HCT116 (cell line): ENCODE measurements at regions not wholly inside any gene's neighbourhood (a gene's known extent, or its start where the extent isn't known, plus 50 kb on each side); places are given as distances from the start of the nearest gene placed in this dataset.

Experiments used
- ATAC-seq: fragments of 200-7000 bp; cut with Tn5 transposase; 2 replicates; pipeline ENCODE4 v1.9.1; 2020; ENCODE audit warnings: mild to moderate bottlenecking, moderate library complexity
- BruUV-seq: library from RNA; stranded (reverse); fragments of 400-500 nt; replicated peaks from 2 replicates; lab custom pipeline; 2021; lab: Mats Ljungman, UMichigan
- CTCF ChIA-PET: fragments of 300-600 bp; sonication (Branson Sonifier 250); formaldehyde crosslinking; loops from one replicate; lab custom pipeline; 2021; ENCODE audit warnings: antibody characterized with exemption; lab: Charles Lee
- POLR2A ChIA-PET: fragments of 300-600, 350-600 bp; sonication (Branson Sonifier 250); formaldehyde crosslinking; loops from one replicate; lab custom pipeline; 2021; ENCODE audit warnings: antibody characterized with exemption; lab: Charles Lee
- RAD21 ChIA-PET, 2 experiments: fragments of 300-600 bp; sonication (Branson Sonifier 250); formaldehyde crosslinking; loops; one replicate each; lab custom pipeline; 2023; ENCODE audit warnings: low total read pairs in 2 of 2; ENCODE audit not compliant: uncharacterized antibody in 2 of 2, unreplicated experiment in 2 of 2, low non-redundant PET in 1 of 2; lab: Charles Lee
- DNase-seq: peaks from one replicate; pipeline ENCODE4 v3.0.0-alpha.2; 2010; ENCODE audit warnings: low read depth, low spot score
- H2AFZ ChIP-seq: fragments of 200-600 bp; shearing (Covaris generic), sonication (generic); 2 replicates; pipeline ENCODE4 v1.6.1; 2017; ENCODE audit warnings: low read depth, mixed run types, mixed read lengths, antibody characterized with exemption, low read length; ENCODE audit not compliant: poor library complexity, severe bottlenecking
- H3K27ac ChIP-seq: 2 replicates; pipeline ENCODE4 v1.5.1; 2012; ENCODE audit warnings: low read depth, low read length
- H3K27me3 ChIP-seq: fragments of 200-600 bp; sonication (generic); 2 replicates; pipeline ENCODE4 v1.6.1; 2016; ENCODE audit warnings: mixed run types, low read length, mixed read lengths; ENCODE audit not compliant: insufficient read depth
- H3K36me3 ChIP-seq, 2 experiments: fragments of 200-500 bp in 1 of 2; fragments of 200-600 bp in 1 of 2; sonication (Bioruptor generic) in 1 of 2; sonication (generic) in 1 of 2; 2 replicates each; pipeline versions ENCODE4 v1.5.1 to v1.6.1; 2014 to 2016; ENCODE audit warnings: low read length in 2 of 2, inconsistent platforms in 1 of 2, mixed read lengths in 1 of 2, mixed run types in 1 of 2; ENCODE audit not compliant: insufficient read depth in 2 of 2, control insufficient read depth in 1 of 2
- H3K4me1 ChIP-seq, 2 experiments: fragments of 200-600 bp in 1 of 2; sonication (generic) in 1 of 2; 2 replicates each; pipeline versions ENCODE4 v1.5.1 to v1.6.1; 2012 to 2017; ENCODE audit warnings: low read length in 2 of 2, inconsistent platforms in 1 of 2, mild to moderate bottlenecking in 1 of 2, mixed read lengths in 1 of 2, mixed run types in 1 of 2, moderate library complexity in 1 of 2; ENCODE audit not compliant: insufficient read depth in 2 of 2, control insufficient read depth in 1 of 2
- H3K4me2 ChIP-seq: fragments of 200-600 bp; sonication (generic); 2 replicates; pipeline ENCODE4 v1.6.1; 2017; ENCODE audit warnings: mixed run types, low read length, mixed read lengths
- H3K4me3 ChIP-seq, 2 experiments: fragments of 200-600 bp in 1 of 2; sonication (generic) in 1 of 2; replicated peaks in 1 of 2; 2 replicates each; pipeline ENCODE4 v1.5.1; 2011 to 2016; ENCODE audit warnings: low read length in 2 of 2, control low read depth in 1 of 2, low read depth in 1 of 2, mild to moderate bottlenecking in 1 of 2, mixed read lengths in 1 of 2, mixed run types in 1 of 2
- H3K79me2 ChIP-seq: fragments of 200-600 bp; sonication (generic); 2 replicates; pipeline ENCODE4 v1.6.1; 2017; ENCODE audit warnings: mild to moderate bottlenecking, mixed run types, low read length, moderate library complexity, mixed read lengths; ENCODE audit not compliant: insufficient read depth
- H3K9ac ChIP-seq: fragments of 200-600 bp; sonication (generic); 2 replicates; pipeline ENCODE4 v1.6.1; 2016; ENCODE audit warnings: low read length, mixed read lengths
- H3K9me2 ChIP-seq: fragments of 200-600 bp; sonication (generic), shearing (Covaris generic); 2 replicates; pipeline ENCODE4 v1.6.1; 2017; ENCODE audit warnings: mixed run types, mild to moderate bottlenecking, moderate library complexity; ENCODE audit not compliant: insufficient read depth
- H3K9me3 ChIP-seq, 2 experiments: fragments of 200-500 bp in 1 of 2; fragments of 200-600 bp in 1 of 2; sonication (Bioruptor generic) in 1 of 2; sonication (generic) in 1 of 2; 2 replicates each; pipeline ENCODE4 v1.6.1; 2014 to 2017; ENCODE audit warnings: low read length in 2 of 2, mixed read lengths in 2 of 2, inconsistent platforms in 1 of 2, low read depth in 1 of 2, mild to moderate bottlenecking in 1 of 2, mixed run types in 1 of 2, moderate library complexity in 1 of 2; ENCODE audit not compliant: control insufficient read depth in 1 of 2, insufficient read depth in 1 of 2
- H4K20me1 ChIP-seq: fragments of 200-600 bp; sonication (generic), shearing (Covaris generic); 2 replicates; pipeline ENCODE4 v1.6.1; 2017; ENCODE audit warnings: mixed run types, mild to moderate bottlenecking, moderate library complexity; ENCODE audit not compliant: insufficient read depth
- ATF3 ChIP-seq: IDR thresholded peaks from 2 replicates; pipeline ENCODE4 v1.6.1; 2012
- CEBPB ChIP-seq: IDR thresholded peaks from 2 replicates; pipeline ENCODE4 v1.6.1; 2012; ENCODE audit warnings: low read depth
- CTCF ChIP-seq, 3 experiments: fragments of 200-600 bp in 1 of 3; sonication (generic) in 1 of 3; IDR thresholded peaks in 2 of 3; conservative IDR thresholded peaks in 1 of 3; 2 replicates each; pipeline ENCODE4 v1.5.1; 2012 to 2017; ENCODE audit warnings: low read depth in 2 of 3, low read length in 2 of 3, antibody characterized with exemption in 1 of 3, borderline replicate concordance in 1 of 3, control low read depth in 1 of 3, mild to moderate bottlenecking in 1 of 3, mixed read lengths in 1 of 3, mixed run types in 1 of 3, moderate library complexity in 1 of 3; ENCODE audit not compliant: insufficient read depth in 1 of 3
- EZH2 ChIP-seq: fragments of 200-600 bp; sonication (generic); IDR thresholded peaks from 2 replicates; pipeline ENCODE4 v1.6.1; 2017; ENCODE audit warnings: antibody characterized with exemption, mixed run types
- EZH2phosphoT487 ChIP-seq: fragments of 200-600 bp; IDR thresholded peaks from 2 replicates; pipeline ENCODE4 v1.6.1; 2018; ENCODE audit warnings: antibody characterized with exemption, borderline replicate concordance
- FOSL1 ChIP-seq: IDR thresholded peaks from 2 replicates; pipeline ENCODE4 v1.6.1; 2012; ENCODE audit warnings: low read depth
- JUND ChIP-seq: IDR thresholded peaks from 2 replicates; pipeline ENCODE4 v1.6.1; 2012
- MAX ChIP-seq: IDR thresholded peaks from 2 replicates; pipeline ENCODE4 v1.6.1; 2012
- POLR2A ChIP-seq: IDR thresholded peaks from 2 replicates; pipeline ENCODE4 v1.7.0; 2011; ENCODE audit warnings: borderline replicate concordance; ENCODE audit not compliant: insufficient read depth, insufficient read length; ENCODE audit errors: extremely low read depth
- SIN3A ChIP-seq: IDR thresholded peaks from 2 replicates; pipeline ENCODE4 v1.6.1; 2012; ENCODE audit warnings: low read depth
- ZNF274 ChIP-seq: fragments of 200-500 bp; sonication (Bioruptor generic); IDR thresholded peaks from 2 replicates; pipeline ENCODE4 v1.6.1; 2014; ENCODE audit warnings: mild to moderate bottlenecking, low read depth, low read length, inconsistent platforms
- intact Hi-C: fragments of 100-400 bp; cut with micrococcal nuclease; formaldehyde crosslinking; loops from 2 replicates; pipeline ENCODE4 v1.10.0; 2022

- Histone ChIP-seq H3K4me2 (no peak overlapping the region), H3K27me3 (no peaks in the 10 kb centered on the region), H3K9me2 (no peaks in the 10 kb centered on the region; the same call in 1 of the 2 replicates), H3K4me1 (peaks cover 0 to 9% of the 10 kb centered on the region in 2 experiments; a peak in 1 of 4 replicates), H3K36me3 (no peaks in the 10 kb centered on the region), H3K27ac (no peak overlapping the region), H4K20me1 (no peaks in the 10 kb centered on the region), H3K9me3 (no peaks in the 10 kb centered on the region), H3K79me2 (no peaks in the 10 kb centered on the region), H2AFZ (peak overlapping the region; percentile 73), H3K4me3 (no peak overlapping the region), H3K9ac (no peak overlapping the region)
- TF ChIP-seq ZNF274 (no peak), MAX (no peak), JUND (no peak), POLR2A (no peak), EZH2 (no peak), FOSL1 (no peak), ATF3 (no peak), SIN3A (no peak), CTCF (IDR thresholded peaks at IDR 0.05 in 2 of 3, conservative IDR thresholded peaks at IDR 0.05 in 1 of 3; ENCODE audit: borderline replicate concordance in 1 of 3, insufficient read depth in 1 of 3, low read depth in 2 of 3, low read length in 2 of 3) (no peak), CEBPB (no peak), EZH2phosphoT487 (no peak)
- CTCF ChIA-PET: no interaction called here
- POLR2A ChIA-PET: no interaction called here
- no TSS peak for BruUV-seq
- ATAC-seq (no peak), DNase-seq (no peak)
- RAD21 ChIA-PET: no interaction called here
- intact Hi-C loops: no loop called here
These were observed 181.4 kb downstream of the GNAT3 start for GRCh38 chr7:80330434-80330833.
